ENCODE measurements at regions not wholly inside any gene's neighbourhood (a gene's known extent, or its start where the extent isn't known, plus 50 kb on each side); places are given as distances from the start of the nearest gene placed in this dataset.

DNA sequence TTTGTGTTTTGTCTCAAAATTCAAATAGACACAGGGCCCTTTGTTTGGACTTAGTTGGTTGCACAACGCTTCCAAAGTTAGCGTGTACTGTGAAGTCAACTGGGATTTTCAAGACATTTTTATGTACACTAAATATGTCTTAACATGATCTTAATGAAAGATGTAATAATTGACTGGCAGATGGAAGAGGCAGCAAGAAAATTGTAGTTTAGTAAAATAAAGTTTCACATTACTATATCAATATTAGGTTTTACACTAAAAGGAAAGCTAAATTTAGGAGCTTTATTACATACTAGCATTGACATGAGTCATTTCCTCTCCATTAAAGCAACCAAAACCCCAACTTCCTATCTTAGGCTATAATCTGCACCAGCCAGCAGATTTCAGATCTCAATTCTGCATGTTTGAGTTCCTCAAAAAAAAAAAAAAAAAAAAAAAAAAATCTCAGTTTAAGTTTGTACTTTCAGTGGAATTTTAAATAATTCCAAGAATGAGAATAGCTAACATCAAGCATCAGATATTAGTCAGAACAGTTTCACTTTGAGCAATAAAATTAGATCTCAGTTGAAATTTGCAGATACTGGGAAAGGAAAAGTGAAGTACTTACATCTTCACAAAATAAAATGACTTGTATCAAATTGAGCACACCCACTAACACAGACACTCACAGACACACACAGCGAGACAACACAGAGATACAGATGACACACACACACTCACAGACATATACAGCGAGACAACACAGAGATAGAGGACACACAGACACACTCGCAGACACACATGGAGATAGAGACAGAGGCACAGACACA is 346.6 kb upstream of the KLF6 start:
- TF ChIP-seq, protein P1, sequence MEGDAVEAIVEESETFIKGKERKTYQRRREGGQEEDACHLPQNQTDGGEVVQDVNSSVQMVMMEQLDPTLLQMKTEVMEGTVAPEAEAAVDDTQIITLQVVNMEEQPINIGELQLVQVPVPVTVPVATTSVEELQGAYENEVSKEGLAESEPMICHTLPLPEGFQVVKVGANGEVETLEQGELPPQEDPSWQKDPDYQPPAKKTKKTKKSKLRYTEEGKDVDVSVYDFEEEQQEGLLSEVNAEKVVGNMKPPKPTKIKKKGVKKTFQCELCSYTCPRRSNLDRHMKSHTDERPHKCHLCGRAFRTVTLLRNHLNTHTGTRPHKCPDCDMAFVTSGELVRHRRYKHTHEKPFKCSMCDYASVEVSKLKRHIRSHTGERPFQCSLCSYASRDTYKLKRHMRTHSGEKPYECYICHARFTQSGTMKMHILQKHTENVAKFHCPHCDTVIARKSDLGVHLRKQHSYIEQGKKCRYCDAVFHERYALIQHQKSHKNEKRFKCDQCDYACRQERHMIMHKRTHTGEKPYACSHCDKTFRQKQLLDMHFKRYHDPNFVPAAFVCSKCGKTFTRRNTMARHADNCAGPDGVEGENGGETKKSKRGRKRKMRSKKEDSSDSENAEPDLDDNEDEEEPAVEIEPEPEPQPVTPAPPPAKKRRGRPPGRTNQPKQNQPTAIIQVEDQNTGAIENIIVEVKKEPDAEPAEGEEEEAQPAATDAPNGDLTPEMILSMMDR (IDR thresholded peaks at IDR 0.05; ENCODE audit: insufficient read depth, low read depth, low read length): no peak
- TF ChIP-seq EZH2 (IDR thresholded peaks at IDR 0.05; ENCODE audit: insufficient read depth, low read length): no peak
